ENCODE measurements at regions not wholly inside any gene's neighbourhood (a gene's known extent, or its start where the extent isn't known, plus 50 kb on each side); places are given as distances from the start of the nearest gene placed in this dataset.

DNA sequence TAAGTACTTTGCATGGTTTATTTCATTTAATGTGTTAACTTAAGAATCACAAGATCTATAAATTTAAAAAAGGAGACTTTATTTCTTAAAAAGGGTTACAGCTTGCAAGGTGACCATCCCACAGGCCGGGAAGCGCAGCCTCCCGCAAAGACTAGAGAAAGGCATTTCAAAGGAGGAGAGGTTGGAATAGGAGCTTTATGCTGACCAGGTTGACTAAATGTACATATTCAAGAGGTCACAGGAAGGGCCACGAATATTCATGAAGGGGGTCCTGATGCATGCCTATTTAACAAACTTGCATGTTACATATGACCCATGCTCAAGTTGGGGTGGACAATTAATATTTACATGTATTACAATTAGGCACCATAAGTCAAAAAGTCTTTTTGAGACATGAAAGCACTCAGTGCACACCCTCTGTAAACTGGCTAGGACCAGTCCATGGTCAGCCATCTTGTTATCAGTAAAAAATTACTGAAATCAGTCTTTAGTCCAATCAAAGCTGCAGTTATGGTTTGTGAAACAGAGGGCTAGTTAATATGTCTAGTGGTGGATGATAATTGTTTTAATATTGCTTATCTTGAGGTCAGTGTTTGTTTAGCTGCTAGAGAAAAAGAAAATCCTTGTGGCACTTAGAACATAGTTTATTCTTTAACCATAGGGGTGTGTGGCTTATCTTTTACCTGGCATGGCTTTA lies 169.3 kb downstream of the KCNE4 start:
- H3K27me3 ChIP-seq, result no peaks in the 10 kb centered on the region
- TF ChIP-seq POLR2A (IDR thresholded peaks at IDR 0.05), result no peak
- TF ChIP-seq POLR2AphosphoS5 (IDR thresholded peaks at IDR 0.05), result no peak
- TF ChIP-seq, protein P1, sequence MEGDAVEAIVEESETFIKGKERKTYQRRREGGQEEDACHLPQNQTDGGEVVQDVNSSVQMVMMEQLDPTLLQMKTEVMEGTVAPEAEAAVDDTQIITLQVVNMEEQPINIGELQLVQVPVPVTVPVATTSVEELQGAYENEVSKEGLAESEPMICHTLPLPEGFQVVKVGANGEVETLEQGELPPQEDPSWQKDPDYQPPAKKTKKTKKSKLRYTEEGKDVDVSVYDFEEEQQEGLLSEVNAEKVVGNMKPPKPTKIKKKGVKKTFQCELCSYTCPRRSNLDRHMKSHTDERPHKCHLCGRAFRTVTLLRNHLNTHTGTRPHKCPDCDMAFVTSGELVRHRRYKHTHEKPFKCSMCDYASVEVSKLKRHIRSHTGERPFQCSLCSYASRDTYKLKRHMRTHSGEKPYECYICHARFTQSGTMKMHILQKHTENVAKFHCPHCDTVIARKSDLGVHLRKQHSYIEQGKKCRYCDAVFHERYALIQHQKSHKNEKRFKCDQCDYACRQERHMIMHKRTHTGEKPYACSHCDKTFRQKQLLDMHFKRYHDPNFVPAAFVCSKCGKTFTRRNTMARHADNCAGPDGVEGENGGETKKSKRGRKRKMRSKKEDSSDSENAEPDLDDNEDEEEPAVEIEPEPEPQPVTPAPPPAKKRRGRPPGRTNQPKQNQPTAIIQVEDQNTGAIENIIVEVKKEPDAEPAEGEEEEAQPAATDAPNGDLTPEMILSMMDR (IDR thresholded peaks at IDR 0.05), result no peak
- intact Hi-C loops (cut with DNase I; ENCODE audit: low total_unique reads), result no loop called here
- no peak for DNase-seq (ENCODE audit: low spot score in 2 of 2)
- no peaks in the 10 kb centered on the region for H3K4me1 ChIP-seq
- no peaks in the 10 kb centered on the region for H3K9me3 ChIP-seq
- no peak overlapping the region for H3K4me3 ChIP-seq
- H3K27ac ChIP-seq, result no peak overlapping the region
- no peaks in the 10 kb centered on the region for H3K36me3 ChIP-seq

DNA sequence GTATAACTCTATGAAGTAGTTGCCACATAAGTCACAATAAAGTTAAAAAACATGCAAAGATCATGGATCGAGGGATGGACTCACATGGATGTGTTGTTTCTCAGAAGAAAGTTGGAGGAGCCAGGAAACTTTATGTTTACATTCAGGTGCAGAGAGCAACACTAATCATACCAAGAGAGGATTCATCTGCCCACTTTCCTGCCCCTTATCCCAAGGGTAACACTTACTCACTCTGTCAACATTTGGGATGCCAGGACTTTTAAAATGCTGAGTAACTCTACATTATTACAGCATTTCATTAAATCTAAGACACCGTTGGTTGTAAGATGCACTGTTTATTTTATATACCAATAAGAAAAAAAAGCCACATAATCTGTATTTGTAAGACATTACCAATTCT lies 170.4 kb downstream of the KCNE4 start:
- TF ChIP-seq POLR2A (IDR thresholded peaks at IDR 0.05) (no peak), POLR2AphosphoS5 (IDR thresholded peaks at IDR 0.05) (no peak)
- TF ChIP-seq, protein P1 (IDR thresholded peaks at IDR 0.05), result no peak
- no peaks in the 10 kb centered on the region for H3K36me3 ChIP-seq
- no peaks in the 10 kb centered on the region for H3K27me3 ChIP-seq
- H3K9me3 ChIP-seq, result no peaks in the 10 kb centered on the region
- intact Hi-C loops (cut with DNase I; ENCODE audit: low total_unique reads), result no loop called here
- DNase-seq (ENCODE audit: low spot score in 2 of 2), result no peak
- H3K4me1 ChIP-seq, result no peaks in the 10 kb centered on the region
- H3K27ac ChIP-seq, result no peak overlapping the region
- H3K4me3 ChIP-seq, result no peak overlapping the region

DNA sequence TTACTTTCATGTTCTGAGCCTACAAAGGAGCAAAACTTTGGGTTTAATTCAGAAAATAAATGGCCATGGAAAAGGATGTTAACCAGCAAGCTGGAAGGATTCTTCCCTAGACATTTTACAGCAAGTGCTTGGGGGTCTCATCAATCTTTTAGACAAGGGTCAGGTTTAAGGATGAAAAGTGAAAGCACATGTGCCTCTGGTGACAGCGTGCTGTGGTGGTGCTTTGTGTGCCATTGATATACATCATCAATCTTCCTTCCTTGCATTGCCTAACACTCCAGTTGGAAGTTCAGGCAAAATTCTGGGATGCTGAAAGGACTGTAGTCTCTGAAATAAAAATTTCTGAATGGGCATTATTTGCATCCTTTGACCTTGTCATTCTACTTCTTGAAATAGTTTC lies 171.2 kb downstream of the KCNE4 start:
- Histone ChIP-seq H3K27ac (no peak overlapping the region), H3K9me3 (no peaks in the 10 kb centered on the region), H3K4me1 (no peaks in the 10 kb centered on the region), H3K4me3 (no peak overlapping the region), H3K36me3 (no peaks in the 10 kb centered on the region), H3K27me3 (no peaks in the 10 kb centered on the region)
- no peak for DNase-seq (ENCODE audit: low spot score in 2 of 2)
- no peak for TF ChIP-seq POLR2AphosphoS5 (IDR thresholded peaks at IDR 0.05)
- intact Hi-C loops (cut with DNase I; ENCODE audit: low total_unique reads), result no loop called here

DNA sequence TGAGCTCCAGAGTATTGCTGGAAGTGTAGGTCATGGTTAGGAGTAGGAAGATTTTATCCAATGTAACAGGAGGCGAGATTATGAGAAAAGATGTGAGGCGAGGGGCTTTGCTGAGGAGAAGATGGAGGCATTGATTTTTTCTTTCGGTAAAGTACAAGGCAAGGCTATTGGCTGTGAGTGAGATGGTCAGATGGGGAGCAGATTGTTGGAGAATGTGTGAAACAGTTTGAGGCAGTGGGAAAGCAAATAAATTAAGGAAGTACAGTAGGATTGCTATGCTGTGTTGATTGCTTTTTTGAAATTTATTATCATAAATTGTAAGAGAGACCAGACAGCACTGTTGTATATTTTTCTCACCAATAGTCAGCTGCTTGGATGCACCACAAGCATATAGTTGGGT lies 173.3 kb downstream of the KCNE4 start:
- no peaks in the 10 kb centered on the region for H3K27me3 ChIP-seq
- no peaks in the 10 kb centered on the region for H3K9me3 ChIP-seq
- no peak overlapping the region for H3K4me3 ChIP-seq
- TF ChIP-seq, protein P1 (IDR thresholded peaks at IDR 0.05), result no peak
- TF ChIP-seq POLR2AphosphoS5 (IDR thresholded peaks at IDR 0.05) (no peak), POLR2A (IDR thresholded peaks at IDR 0.05) (no peak)
- no peak for DNase-seq (ENCODE audit: low spot score in 2 of 2)
- H3K36me3 ChIP-seq, result no peaks in the 10 kb centered on the region
- no peak overlapping the region for H3K27ac ChIP-seq
- no peaks in the 10 kb centered on the region for H3K4me1 ChIP-seq
- intact Hi-C loops (cut with DNase I; ENCODE audit: low total_unique reads), result no loop called here

DNA sequence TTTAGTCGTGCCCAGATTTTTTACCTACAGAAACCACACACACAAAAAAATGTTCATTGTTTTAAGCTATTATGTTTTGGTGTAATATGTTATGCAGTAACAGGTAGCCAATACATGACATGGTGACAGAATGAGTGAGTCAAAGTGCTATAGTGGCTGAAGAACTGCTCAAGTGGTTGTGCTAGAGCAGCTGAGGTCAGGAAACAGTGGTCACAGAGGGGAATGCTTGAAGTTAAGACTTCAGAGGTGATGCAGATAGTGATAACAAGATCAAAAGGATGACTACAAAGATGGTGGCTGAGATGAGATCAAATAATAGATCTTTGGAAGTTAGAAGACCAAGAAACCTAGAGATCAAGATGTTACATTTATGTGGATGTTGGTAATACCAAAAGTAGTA lies 174.3 kb downstream of the KCNE4 start:
- H3K27ac ChIP-seq, result no peak overlapping the region
- DNase-seq (ENCODE audit: low spot score in 2 of 2), result no peak
- H3K9me3 ChIP-seq, result no peaks in the 10 kb centered on the region
- no peaks in the 10 kb centered on the region for H3K27me3 ChIP-seq
- H3K36me3 ChIP-seq, result no peaks in the 10 kb centered on the region
- H3K4me1 ChIP-seq, result no peaks in the 10 kb centered on the region
- TF ChIP-seq POLR2A (IDR thresholded peaks at IDR 0.05), result no peak
- TF ChIP-seq POLR2AphosphoS5 (IDR thresholded peaks at IDR 0.05), result no peak
- TF ChIP-seq, protein P1 (IDR thresholded peaks at IDR 0.05), result no peak
- intact Hi-C loops (cut with DNase I; ENCODE audit: low total_unique reads), result no loop called here
- no peak overlapping the region for H3K4me3 ChIP-seq

DNA sequence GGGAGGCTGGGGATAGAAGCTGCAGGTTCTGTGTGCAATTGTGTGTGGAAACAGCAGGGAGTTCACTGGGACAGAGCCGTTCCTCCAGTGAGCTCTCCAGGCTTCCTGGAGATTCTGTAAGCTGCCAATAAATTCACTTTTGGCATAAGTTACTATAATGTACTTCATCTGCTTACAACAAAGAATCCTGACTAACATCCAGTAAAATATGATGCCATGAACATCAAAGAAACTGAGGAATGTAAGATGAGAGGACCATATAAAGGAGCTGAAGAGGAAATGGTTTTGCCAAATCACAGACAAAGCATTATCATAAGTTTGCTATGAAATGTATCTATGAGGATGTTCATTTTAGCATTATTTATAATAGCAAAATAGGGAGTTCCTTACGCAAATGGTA lies 175.3 kb downstream of the KCNE4 start:
- Histone ChIP-seq H3K4me1 (no peaks in the 10 kb centered on the region), H3K27ac (no peak overlapping the region), H3K27me3 (no peaks in the 10 kb centered on the region), H3K36me3 (no peaks in the 10 kb centered on the region), H3K9me3 (no peaks in the 10 kb centered on the region), H3K4me3 (no peak overlapping the region)
- intact Hi-C loops (cut with DNase I; ENCODE audit: low total_unique reads), result no loop called here
- no peak for DNase-seq (ENCODE audit: low spot score in 2 of 2)
- TF ChIP-seq POLR2A (IDR thresholded peaks at IDR 0.05) (no peak), POLR2AphosphoS5 (IDR thresholded peaks at IDR 0.05) (no peak)
- TF ChIP-seq, protein P1 (IDR thresholded peaks at IDR 0.05), result no peak

Data from breast epithelium (tissue), 4 donors.